NCI-H1105 treated with DMSO at 0.1 percent for 48 hours (cell line): ENCODE measurements at regions not wholly inside any gene's neighbourhood (a gene's known extent, or its start where the extent isn't known, plus 50 kb on each side); places are given as distances from the start of the nearest gene placed in this dataset.

Experiments
- DNase-seq: peaks from one replicate; lab custom pipeline; 2025; lab: John Stamatoyannopoulos, UW

- no peak for DNase-seq
Measured at GRCh38 chr6:51411496-51412125, 592.9 kb downstream of the TFAP2B start.

GRCh38 chr6:51414361-51414760 lies 595.7 kb downstream of the TFAP2B start:
- no peak for DNase-seq

- DNase-seq, result no peak
Measured at GRCh38 chr6:51415501-51415900, 596.8 kb downstream of the TFAP2B start.

- DNase-seq, result no peak
Measured at GRCh38 chr6:51429017-51429712, 610.5 kb downstream of the TFAP2B start.

GRCh38 chr6:51430589-51430988 lies 611.9 kb downstream of the TFAP2B start:
- DNase-seq, result no peak

- no peak for DNase-seq
Measured at GRCh38 chr6:51432481-51432880, 613.8 kb downstream of the TFAP2B start.

- no peak for DNase-seq
Measured at GRCh38 chr6:51450248-51450957, 631.7 kb downstream of the TFAP2B start.

GRCh38 chr6:51450958-51451357 lies 632.3 kb downstream of the TFAP2B start:
- no peak for DNase-seq

GRCh38 chr6:51456282-51456681 lies 631.1 kb downstream of the PKHD1 start:
- no peak for DNase-seq

- DNase-seq, result no peak
Measured at GRCh38 chr6:51459958-51460357, 627.5 kb downstream of the PKHD1 start.

GRCh38 chr6:51462896-51463295 lies 624.5 kb downstream of the PKHD1 start:
- no peak for DNase-seq

- DNase-seq, result peak; percentile 12
Measured at GRCh38 chr6:51463321-51463720, 624.1 kb downstream of the PKHD1 start.

GRCh38 chr6:51464956-51465355 lies 622.5 kb downstream of the PKHD1 start:
- DNase-seq, result no peak

GRCh38 chr6:51466427-51466826 lies 621.0 kb downstream of the PKHD1 start:
- DNase-seq, result no peak

- DNase-seq, result peak; percentile 74
Measured at GRCh38 chr6:51467231-51467952, 620.0 kb downstream of the PKHD1 start.

- DNase-seq, result peak; percentile 36
Measured at GRCh38 chr6:51468704-51469103, 618.7 kb downstream of the PKHD1 start.

- peak; percentile 64 for DNase-seq
Measured at GRCh38 chr6:51472745-51473487, 614.5 kb downstream of the PKHD1 start.

GRCh38 chr6:51474022-51474975 lies 613.1 kb downstream of the PKHD1 start:
- DNase-seq, result peak; percentile 46

- no peak for DNase-seq
Measured at GRCh38 chr6:51477711-51478311, 609.6 kb downstream of the PKHD1 start.

GRCh38 chr6:51479296-51479695 lies 608.1 kb downstream of the PKHD1 start:
- DNase-seq, result no peak
